ENCODE measurements at regions not wholly inside any gene's neighbourhood (a gene's known extent, or its start where the extent isn't known, plus 50 kb on each side); places are given as distances from the start of the nearest gene placed in this dataset.

- DNase-seq: no peak
These were observed 87.8 kb upstream of the NRIP1 start for GRCh38 chr21:15152591-15152990.

- DNase-seq: no peak
These were observed 94.7 kb upstream of the NRIP1 start for GRCh38 chr21:15159382-15160020.

DNA sequence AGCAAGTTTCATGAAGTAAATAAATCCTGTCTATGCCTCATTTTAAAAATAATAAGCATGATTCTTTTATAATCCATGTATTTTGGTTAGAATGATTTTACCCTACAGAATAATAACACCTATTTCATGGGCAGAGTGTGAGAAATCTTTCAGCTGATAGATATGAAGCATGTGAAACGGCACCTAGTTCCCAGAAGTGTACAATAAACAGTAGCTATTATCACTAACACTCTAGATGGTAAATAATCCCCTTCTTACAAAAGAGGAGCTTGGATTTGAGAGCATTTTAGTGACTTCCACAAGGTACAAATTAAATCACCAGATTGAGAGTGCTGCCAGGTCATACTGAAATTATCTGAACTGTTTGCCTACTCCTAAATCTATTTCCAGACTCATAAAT lies 95.3 kb upstream of the NRIP1 start:
- no peak for DNase-seq

DNA sequence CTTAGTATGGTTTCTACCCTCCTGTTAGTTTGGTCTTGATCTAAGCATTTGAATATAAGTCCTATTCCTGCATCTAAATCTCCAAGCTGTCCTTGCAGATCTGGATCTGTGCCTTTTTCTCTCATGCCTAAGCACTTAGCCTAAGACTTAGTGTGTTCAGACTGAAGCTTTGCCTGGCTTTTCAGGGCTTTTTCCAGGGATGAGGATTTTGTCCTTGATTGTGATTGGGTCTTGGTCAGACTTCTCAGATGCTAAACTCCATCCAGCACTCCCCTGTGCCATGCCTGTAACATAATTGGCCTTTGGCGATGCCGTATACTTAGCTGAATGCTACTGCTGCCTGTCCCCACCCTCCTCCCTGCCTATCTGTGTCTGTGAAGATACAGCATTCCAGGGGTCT lies 98.1 kb upstream of the NRIP1 start:
- DNase-seq: no peak

DNA sequence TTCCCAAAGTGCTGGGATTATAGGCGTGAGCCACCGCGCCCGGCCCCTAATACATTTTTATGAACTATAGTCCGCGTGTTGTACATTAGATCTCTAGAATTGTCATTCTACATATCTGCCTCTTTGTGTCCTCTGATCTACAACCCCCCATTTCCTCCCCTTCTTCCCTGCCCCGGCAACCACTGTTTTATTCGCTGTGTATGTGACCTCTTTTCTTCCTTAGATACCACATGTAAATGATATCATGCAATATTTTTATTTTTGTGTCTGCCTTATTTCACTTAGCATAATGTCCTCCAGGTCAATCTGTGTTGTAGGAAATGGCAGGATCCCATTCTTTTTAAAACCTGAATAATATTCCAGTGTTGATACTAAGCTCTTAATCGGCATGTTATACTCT lies 99.5 kb upstream of the NRIP1 start:
- no peak for DNase-seq

- DNase-seq: no peak
These were observed 100.0 kb upstream of the NRIP1 start for GRCh38 chr21:15164678-15165303.

DNA sequence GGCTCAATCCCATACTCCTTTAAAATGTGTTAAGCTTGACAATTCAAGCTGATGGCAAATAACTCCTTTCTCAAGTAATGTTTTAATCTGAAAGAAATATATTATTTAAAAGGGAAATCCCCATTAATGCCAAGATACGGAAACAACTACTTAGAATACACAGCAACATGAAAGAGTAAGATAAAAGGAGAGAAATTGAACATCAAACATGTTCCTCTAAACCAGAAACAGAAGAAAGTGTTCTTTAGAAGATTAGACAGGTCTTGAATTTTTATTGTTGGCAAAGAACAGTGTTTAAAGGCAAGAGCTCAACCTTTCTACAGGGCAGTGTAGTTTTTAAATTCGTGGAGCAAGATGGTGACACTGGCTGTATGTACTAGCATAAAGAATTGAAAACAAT lies 105.8 kb upstream of the NRIP1 start:
- DNase-seq: no peak

DNA sequence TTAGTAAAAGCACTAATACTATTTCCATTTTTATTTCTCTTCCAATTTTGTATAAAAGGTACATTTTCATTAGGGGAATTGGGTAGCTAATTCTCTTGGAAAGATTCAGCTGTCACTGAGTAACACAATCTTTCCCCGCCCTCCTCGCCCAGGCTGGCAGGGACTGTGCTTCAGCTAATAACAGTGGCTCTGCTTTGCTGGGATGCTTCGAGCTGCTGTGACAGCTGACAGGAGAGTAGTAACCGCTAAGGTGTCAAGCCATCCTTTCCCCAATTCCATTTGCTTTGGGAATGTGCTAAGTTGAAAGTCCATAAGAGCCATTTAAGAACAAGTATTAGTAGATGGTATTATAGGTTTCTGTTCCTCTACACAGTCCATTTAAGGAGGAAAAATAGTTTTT lies 106.7 kb upstream of the NRIP1 start:
- DNase-seq: no peak

GRCh38 chr21:15172963-15173362 lies 108.2 kb upstream of the NRIP1 start:
- DNase-seq: no peak

GRCh38 chr21:15174923-15175322 lies 110.1 kb upstream of the NRIP1 start:
- no peak for DNase-seq

DNA sequence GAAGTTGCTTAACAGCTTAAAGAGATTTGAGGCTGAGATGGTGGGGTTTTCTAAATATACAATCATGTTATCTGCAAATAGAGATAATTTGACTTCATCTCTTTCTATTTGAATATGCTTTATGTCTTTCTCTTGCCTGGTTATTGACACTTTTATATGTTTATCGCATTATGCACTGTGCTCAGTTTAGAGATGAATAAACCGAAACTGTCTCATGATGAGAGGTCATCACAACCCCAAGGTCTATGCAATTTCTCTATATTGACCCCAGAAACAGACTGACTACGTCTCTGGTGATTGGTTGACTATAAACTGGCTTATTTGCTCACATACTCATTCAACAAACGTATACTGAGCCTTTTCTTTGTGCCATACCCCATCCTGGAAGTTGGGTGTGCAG lies 117.9 kb upstream of the NRIP1 start:
- DNase-seq: no peak

DNA sequence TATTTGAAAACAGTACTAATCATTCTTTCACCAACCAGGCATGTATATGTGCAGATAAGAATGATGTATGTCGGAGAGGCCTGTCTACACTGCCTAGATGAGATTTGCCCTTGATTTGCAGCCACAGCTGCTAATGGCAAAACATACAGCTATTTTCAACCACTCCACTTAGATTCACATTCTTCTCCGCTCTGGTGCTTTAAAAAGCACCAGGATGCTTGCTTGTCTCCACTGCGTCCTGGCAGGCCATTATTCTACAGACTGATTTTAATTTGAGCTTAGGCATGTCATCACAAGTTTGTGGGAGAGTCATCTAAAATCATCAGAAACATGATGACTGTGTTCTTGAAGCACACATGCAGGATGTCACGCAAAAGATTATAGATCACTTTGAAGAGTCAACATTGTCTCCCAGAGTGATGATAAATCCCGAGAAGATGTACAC lies 119.0 kb upstream of the NRIP1 start:
- no peak for DNase-seq

GRCh38 chr21:15190412-15190811 lies 125.6 kb upstream of the NRIP1 start:
- no peak for DNase-seq

- DNase-seq: no peak
These were observed 126.0 kb upstream of the NRIP1 start for GRCh38 chr21:15190837-15191236.

DNA sequence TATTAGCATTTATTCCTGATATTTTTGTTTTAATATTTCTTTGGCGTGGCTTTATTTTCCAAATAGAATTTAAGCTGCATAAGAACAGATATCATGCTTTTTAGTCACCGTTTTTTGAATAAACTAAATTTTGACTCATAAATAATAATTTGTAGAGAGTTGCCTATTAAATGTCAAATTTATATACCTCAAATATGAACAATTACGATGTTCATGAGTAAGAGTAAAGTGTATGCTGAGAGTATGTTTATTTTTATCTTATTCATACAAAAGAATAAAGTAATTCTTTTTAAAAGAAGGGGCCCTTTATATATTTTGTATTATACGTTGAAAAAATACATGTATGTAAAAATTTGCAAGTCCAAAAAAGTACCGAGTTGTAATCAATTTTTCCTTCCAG lies 126.5 kb upstream of the NRIP1 start:
- DNase-seq: no peak

- no peak for DNase-seq
These were observed 127.4 kb upstream of the NRIP1 start for GRCh38 chr21:15192243-15192642.

DNA sequence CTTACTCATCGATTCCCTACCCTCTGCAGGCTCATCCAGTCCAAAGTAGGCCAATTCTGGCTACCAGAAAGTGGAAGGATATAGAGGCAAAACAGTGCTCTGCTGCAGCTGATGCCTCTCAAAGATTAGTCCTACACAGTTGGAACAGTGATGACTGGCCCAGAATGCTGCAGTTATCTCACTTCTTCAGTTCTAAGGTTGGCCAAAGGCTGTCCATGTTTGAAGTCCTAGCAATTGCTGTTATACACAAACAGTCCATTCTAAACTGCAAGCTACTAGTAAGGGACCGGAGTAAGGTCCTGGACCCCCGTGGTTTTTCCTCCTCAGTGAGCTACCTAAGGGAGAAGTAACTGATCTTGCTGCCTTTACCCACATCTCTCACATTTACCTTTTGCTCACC lies 129.1 kb upstream of the NRIP1 start:
- DNase-seq: no peak

GRCh38 chr21:15195104-15195503 lies 130.3 kb upstream of the NRIP1 start:
- no peak for DNase-seq

- no peak for DNase-seq
These were observed 131.0 kb upstream of the NRIP1 start for GRCh38 chr21:15195768-15196167.

DNA sequence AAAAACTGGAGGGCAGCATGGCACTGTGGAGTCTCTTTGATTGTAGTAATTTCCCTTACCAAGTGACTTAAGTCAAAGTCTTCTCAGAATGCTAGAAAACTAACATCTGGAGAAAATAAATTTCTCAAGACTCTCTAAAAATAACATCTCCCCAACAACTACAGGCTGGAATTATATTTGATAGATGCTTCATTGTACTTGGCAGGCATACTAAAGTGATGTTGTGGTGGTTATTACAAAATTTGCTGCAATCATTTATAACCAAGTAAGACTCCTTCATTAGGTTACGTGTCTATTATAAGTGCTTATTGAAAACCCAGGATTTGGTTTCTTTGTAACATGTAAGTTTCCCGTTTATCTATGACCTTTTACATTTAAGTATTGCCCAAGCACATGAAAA lies 132.9 kb upstream of the NRIP1 start:
- no peak for DNase-seq

DNA sequence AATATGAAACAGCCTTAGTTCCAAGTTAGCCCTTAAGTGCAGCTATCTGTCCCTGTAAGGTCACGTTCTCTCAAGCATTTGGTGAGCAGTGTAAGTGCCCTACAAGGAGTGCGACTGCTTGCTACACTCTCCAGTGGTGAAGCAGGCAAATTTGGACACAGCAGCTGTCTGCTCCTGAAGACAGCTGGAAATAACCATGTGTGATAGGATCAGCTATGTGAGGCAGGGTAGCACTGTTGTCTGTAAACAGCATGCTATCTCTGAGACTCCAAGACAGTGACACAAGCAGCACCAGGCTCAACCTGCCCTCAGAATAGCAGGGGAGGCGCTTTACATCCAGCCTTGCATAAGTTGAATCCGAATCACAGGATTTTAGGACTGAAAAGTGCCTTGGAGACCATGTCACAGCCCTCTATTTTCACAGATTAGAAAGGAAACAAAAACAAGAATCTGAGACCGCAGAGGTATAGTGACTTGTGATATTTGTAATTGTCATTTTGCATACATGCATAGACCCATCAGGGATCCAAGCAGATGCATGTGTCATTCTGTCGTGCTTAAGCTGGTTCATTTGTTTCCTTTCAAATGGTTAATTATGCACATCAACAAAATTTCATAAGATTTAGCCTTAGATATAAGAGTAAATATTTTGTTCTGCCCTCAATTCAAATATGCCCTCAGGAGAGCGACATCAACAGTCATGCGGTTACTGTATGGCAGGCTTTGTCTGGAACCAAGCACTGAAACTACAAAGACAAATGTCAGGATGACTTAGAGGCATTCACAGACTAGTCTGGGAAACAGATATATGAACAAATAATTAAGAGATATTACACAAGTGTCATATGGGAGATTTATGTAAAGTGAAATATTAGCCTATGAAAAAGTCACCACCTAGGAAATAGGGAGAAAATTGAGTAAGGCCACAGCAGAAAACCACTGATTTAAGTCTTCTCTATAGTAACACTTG lies 134.9 kb upstream of the NRIP1 start:
- DNase-seq: no peak

- no peak for DNase-seq
These were observed 138.9 kb upstream of the NRIP1 start for GRCh38 chr21:15203740-15204139.

GRCh38 chr21:15204140-15204969 lies 139.6 kb upstream of the NRIP1 start:
- DNase-seq: no peak
